ENCODE measurements at regions not wholly inside any gene's neighbourhood (a gene's known extent, or its start where the extent isn't known, plus 50 kb on each side); places are given as distances from the start of the nearest gene placed in this dataset.
"Not testable (repeated sequence)": the region's sequence is repeated elsewhere in the genome, so short reads cannot be mapped to it uniquely, and the experiment has no call there.

GRCh38 chr5:15284706-15285105 lies 215.3 kb upstream of the FBXL7 start:
- TF ChIP-seq CTCF (IDR thresholded peaks at IDR 0.05; ENCODE audit: low read depth, low read length, missing control alignments) = no peak
- H3K4me3 ChIP-seq (replicated peaks; ENCODE audit: low read depth, low read length) = no peak overlapping the region
- DNase-seq (ENCODE audit: extremely low read depth, low read depth) = no peak

GRCh38 chr5:15283076-15283475 lies 216.9 kb upstream of the FBXL7 start:
- no peak overlapping the region for H3K4me3 ChIP-seq (replicated peaks; ENCODE audit: low read depth, low read length)
- no peak for TF ChIP-seq CTCF (IDR thresholded peaks at IDR 0.05; ENCODE audit: low read depth, low read length, missing control alignments)
- no peak for DNase-seq (ENCODE audit: extremely low read depth, low read depth)

- TF ChIP-seq CTCF (IDR thresholded peaks at IDR 0.05; ENCODE audit: low read depth, low read length, missing control alignments) = no peak
- no peak overlapping the region for H3K4me3 ChIP-seq (replicated peaks; ENCODE audit: low read depth, low read length)
- DNase-seq (ENCODE audit: extremely low read depth, low read depth) = no peak
Observed at GRCh38 chr5:15282611-15283010, 217.4 kb upstream of the FBXL7 start.

GRCh38 chr5:15271596-15271995 lies 228.4 kb upstream of the FBXL7 start:
- H3K4me3 ChIP-seq (replicated peaks; ENCODE audit: low read depth, low read length); DNase-seq (ENCODE audit: extremely low read depth, low read depth): not testable (repeated sequence)

- no peak overlapping the region for H3K4me3 ChIP-seq (replicated peaks; ENCODE audit: low read depth, low read length)
- no peak for DNase-seq (ENCODE audit: extremely low read depth, low read depth)
- TF ChIP-seq CTCF (IDR thresholded peaks at IDR 0.05; ENCODE audit: low read depth, low read length, missing control alignments) = no peak
Observed at GRCh38 chr5:15267966-15268365, 232.0 kb upstream of the FBXL7 start.

GRCh38 chr5:15266841-15267240 lies 233.1 kb upstream of the FBXL7 start:
- DNase-seq (ENCODE audit: extremely low read depth, low read depth) = no peak

GRCh38 chr5:15266229-15266628 lies 233.8 kb upstream of the FBXL7 start:
- no peak overlapping the region for H3K4me3 ChIP-seq (replicated peaks; ENCODE audit: low read depth, low read length)
- no peak for DNase-seq (ENCODE audit: extremely low read depth, low read depth)
- no peak for TF ChIP-seq CTCF (IDR thresholded peaks at IDR 0.05; ENCODE audit: low read depth, low read length, missing control alignments)

More at GRCh38 chr5:15266841-15267240, 233.1 kb upstream of the FBXL7 start:
- TF ChIP-seq CTCF (IDR thresholded peaks at IDR 0.05; ENCODE audit: low read depth, low read length, missing control alignments) = no peak
- no peak overlapping the region for H3K4me3 ChIP-seq (replicated peaks; ENCODE audit: low read depth, low read length)
